Glomerular visceral epithelial cell (primary cell): ENCODE measurements at regions not wholly inside any gene's neighbourhood (a gene's known extent, or its start where the extent isn't known, plus 50 kb on each side); places are given as distances from the start of the nearest gene placed in this dataset.

Experiments used
- DNase-seq: peaks from one replicate; pipeline ENCODE4 v3.0.0-alpha.2; 2016; ENCODE audit errors: extremely low spot score

DNA sequence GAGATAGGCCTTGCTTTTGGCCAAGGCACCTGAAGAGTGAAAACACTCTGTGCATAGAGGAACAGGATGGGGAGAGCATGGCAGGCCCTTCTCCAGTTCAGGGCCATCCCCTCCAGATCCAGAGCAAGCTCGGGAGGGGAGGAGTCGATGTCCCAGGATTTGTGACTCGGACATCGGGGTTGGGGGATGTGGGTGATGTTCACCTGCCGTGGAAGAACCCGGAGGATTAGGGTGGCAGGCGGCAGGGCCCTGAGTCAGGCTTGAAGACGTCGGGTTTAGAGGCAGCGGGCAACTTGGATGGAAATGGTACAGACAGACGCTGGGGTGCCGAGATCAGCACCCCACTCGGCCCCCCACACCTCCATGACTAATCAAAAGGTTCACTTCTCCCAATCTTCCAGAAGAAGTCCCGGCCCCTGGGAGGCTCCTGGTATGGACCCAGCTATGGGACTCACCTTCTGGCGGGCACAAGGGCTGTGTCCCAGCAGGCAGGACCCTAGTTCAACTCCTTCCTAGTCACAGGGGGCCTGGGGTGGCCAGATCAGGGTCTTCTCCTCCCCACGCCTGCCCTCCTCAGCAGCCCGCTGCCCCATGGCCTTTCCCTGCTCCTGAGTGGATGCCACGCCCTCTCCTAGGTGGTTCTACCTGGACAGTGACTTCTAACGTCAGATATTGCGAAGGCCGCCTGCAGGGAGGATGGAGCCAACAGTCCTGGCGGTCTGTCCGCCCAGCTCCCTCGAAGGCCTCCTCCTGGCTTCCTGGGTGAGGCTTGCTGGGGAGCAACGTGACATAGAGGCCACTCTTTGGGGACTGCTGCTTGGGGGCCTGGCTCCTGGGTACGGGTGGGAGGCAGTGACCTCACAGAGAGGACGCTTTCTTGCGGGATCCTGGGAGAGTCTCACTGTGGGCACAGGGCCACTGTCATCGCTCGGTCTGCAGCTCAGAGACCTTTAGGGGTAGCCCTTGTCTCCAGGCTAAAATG is 792.5 kb downstream of the BRD1 start:
- no peak for DNase-seq

DNA sequence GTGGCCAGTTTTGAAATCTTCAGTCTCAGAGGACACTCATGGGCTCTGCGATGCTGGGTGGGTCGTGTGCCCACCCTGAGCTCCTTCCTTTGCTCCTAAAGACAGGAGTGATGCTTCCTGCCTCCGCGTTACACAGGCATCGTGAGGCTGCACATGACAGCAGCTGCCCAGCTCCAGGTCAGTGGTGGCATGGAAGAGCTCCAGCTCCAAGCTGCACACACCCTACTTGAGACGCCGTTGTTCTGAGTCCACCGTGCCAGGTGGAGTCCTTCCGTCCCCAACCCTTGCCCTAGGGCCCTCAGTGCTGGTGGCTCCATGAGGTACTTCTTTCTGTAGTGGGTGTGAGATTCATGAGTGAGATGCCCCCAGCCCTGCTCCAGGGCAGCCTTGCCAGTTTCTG is 794.1 kb downstream of the BRD1 start:
- no peak for DNase-seq

GRCh38 chr22:49032821-49033220 is 794.9 kb downstream of the BRD1 start:
- DNase-seq: no peak

DNA sequence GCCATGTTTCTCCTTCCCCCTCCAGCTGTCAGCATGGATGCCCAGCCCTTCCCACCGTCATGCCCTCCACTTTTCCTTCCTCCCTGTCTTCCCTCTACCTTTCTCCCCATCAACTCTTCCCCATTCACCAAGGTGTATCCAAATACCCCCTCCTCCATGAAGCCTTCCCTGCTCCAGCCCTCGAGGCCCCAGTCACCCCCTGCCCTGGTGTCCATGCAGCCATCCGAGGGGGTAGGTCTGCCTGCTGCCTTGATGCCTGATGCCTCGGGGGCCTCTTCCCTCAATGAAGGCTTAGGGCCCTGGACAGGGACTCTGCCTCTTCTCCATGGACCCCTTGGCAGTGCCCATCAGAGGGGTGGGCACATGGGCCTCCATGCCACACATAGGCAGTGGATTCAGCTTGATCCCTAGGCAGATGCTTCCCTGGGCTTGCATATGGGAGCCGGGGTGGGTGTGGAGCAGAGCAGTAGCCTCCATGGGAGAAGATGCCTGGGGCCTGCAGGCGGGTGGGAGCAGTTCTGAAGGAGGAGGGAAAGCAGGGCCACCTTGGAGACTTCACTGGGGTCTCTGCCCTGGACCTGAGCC is 795.8 kb downstream of the BRD1 start:
- DNase-seq: no peak

- DNase-seq: no peak
These were observed 799.6 kb downstream of the BRD1 start for GRCh38 chr22:49028111-49028510.

DNA sequence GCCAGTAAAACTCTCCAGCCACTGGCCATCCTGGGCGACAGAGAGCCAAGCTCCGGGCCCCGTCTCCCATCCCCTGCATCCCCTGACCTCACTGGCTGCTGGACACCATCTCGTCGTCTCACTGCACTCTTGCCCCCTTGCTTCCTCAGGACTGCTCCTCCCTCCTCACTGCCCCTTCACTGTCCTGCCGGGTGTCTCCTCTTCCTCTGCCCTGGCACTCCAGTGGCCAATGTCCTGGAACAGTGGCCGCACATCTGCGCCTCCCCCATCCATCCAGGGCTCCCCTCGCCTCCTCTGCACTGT is 800.4 kb downstream of the BRD1 start:
- DNase-seq: no peak

DNA sequence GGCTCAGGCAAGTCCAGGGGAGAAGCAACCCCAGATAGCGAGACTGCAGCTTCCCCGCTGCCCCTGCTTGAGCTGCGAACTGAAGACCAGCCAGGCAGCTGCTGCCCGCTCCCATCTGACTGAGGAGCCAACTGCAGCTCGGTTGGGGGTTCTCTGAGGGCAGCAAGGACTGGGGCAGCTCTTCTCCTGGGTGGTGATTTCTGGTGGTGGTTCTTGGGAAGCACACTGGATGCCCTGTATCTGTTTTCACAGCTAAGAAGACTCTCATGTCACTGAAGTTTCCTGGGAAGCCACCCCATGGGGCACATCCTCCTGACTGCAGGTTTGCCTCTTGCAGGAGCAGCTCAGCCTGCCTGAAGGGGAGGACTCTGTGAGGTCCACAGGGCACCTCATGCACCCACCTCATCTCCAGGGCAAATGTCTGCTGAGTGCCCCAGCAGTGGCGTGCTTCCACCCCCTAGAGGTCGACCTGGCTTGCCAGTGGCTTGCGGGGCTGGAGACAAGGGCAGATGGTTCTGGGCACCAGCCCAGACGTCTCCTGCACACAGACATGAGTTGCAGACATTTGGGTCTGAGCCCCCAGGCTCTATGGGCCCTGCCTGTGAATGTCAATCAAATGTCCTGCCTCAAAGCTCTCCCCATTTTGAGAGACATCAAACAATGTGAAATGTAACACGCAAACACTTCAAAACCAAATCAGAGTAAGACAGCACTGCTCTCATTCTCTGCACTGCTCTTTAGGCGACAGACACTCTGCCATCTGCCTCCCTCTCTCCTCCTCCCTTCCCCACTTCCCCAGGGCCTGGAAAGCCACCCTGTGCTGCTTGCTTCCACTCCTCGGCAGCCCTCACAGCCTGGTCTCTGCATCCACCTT is 800.9 kb downstream of the BRD1 start:
- DNase-seq: no peak

GRCh38 chr22:49025791-49026493 is 801.7 kb downstream of the BRD1 start:
- no peak for DNase-seq

DNA sequence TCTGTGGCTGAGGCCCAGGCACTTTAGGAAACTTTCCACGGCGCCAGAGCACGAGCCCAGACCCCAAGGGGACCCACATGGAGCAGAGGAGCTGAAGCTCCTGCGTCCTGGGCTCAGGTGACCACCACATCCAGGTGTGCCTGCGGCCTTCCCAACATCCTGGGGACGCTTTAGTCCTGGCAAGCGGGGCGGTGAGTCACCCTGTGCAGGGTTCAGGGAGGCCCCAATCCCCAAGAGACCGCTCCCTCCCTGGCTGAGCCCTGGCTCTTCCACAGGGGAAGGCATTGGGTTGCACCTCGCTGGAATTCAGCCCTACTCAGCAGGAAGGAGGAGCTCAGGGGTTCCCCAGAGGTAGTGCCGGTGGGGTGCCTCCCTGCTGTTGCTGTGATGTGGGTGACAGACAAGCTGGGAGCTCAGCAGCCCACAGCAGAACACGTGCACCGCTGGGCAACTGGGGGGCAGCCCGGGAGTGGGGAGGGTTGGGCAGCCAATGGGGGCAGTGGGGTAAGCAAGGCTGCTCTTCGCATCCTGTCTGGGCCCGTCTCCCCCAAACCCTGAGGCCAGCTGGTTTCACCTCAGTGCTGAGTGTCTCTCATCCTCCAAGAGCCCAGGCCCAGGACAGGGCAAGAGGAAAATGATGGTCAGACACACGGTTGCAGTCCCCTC is 802.8 kb downstream of the BRD1 start:
- DNase-seq: no peak

DNA sequence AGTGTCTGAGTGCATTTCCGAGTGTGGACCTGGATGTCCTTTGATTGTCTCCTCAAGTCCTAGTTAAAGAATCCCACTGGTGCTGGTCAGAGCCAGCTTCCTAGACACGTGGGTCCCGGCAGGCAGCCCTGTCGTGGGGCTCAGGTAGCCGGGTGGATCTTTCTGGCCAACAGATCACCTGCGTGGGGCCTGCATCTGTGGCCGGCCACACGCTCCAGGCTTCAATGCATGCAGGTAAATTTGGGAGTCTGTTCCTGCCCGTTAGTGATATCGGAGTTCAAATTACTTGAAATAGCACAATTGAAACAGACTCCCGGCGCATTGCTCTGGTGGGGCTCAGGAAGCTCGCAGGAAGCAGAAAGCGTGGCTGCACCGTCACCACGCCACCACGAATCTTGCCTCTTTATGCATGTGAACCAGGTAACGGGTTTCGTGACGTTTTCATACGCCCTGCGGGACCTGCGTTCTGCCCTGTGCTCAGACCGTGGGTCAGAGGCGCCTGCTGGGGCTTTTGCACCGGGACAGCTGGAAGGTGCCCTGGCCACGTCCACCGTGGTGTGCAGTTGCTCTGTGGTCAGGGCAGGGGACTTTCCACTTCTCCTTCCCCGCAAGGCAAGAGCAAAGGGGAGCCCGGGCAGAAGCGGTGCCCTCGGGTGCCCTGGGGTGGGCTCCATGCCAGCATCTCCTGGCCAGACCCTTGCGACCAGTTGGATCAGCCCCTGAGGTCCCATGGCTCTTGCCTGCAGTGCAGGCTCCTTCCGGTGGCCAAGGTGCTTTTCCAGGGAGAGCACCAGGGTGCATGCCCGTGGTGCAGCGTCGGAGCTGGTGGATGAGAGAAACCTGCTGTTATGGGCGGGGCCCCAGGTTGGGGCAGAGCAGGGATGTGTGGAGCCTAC is 803.5 kb downstream of the BRD1 start:
- no peak for DNase-seq

DNA sequence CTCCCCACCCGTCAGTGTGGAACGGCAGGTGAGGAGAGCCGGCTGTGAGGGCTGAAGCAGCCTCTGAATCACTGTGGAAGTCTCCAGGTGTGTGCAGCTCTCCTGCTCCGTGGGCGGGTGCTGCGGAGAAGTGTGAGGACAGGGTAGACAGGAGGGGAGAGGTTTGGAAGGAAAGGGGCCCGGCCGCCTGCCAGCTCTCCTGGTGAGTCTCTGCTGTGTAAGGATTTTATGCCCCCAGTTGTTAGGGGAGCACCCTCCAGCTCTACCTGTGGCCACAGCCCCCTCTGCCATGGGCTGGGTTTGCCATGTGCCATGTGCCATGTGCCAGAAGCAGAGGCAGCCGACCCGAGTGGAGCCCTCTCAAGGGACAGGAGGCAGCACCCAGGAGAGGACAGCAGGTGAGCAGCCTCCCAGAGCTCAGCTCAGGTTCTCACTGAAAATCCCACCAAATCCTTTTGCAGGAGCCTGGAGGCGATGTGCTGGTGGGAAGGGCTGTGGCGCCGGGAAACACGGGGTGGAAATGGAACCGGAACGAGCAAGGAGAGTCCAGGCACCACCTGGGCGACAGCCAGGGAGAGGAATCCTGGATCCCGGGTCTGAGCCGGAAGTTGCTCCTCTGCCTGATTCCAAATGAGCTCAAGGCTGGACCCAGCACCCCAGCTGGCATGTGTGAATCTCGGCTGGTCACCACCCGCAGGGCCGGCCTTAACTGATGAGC is 804.4 kb downstream of the BRD1 start:
- no peak for DNase-seq

GRCh38 chr22:49022816-49023160 is 804.9 kb downstream of the BRD1 start:
- DNase-seq: no peak

DNA sequence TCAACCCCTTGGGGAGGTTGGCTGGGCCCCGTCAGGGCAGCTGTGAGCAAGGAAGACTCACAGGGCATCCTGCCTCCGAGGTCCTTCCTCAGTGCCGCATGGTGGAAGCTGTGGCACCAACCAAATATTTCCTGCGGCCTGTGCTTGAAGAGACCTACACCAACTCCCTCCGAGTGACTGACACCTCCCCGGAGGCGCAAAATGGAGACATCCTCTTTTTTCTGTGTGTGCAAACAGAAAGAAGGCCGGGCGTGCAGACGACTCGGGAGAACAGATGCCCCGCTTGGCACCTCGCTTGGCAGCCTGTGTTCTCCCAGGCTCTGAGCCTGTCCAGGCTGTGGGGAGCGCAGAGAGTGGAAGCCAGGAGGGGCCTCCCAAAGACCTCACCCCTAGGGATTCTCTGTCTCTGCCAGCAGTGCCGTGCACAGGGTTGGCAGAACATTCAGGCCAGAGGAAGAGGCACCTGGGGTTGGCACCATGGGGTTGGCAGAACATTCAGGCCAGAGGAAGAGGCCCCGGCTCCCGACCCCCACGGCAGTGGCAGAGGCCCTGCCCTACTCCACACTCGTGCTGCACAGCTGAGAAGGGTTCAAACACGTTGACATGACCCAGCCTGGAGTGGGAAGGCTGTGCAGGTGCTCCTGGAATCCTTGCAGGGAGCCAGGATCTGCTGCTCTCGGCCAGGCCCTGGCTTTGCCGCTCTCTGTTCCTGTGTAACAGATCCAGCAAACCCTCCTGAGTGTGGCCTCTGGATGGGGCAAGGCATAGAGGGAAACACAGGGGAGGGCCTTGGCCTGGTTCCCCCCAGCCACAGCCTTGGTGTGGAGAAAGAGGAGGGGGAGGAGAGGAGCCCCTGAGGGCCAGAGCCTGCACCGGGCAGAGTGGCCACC is 805.5 kb downstream of the BRD1 start:
- DNase-seq: no peak

DNA sequence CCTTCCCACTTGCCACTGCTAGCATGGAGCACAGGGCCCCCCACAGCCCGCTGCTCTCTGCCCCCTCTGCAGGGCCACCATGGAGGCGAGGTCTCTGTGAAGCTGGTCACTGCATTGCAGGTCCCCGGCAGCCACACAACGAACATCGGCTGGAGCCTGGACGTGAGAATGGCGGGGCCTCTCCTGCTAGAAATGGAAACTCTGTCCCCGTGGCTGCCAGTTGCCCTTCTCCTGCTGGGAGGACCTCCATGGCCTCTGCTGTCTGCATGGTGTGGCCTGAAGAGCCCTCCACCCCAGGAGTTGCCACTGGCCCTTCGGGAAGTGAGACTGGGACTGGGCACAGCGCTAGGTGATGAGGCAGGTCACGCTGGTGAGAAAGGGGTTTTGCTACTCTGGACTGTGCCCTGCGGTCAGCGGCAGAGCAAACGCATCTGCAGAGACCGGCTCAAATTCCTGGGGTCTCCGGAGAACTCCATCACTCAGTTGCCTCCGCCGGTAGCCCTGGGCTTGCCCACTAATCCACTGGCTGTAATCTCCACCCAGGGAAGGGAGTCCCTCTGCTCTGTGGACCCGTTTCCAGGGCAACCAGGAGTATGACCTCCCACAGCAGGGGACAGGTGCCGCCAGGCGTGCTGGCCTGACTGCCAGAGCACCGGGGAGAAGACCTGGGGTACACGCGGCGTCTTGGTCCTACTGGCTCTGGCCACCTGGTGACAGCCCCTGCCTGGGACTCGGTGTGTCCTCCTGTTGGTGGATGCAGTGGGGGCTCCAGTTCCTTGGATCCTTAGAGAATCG is 806.3 kb downstream of the BRD1 start:
- no peak for DNase-seq

- no peak for DNase-seq
These were observed 807.6 kb downstream of the BRD1 start for GRCh38 chr22:49019737-49020713.

DNA sequence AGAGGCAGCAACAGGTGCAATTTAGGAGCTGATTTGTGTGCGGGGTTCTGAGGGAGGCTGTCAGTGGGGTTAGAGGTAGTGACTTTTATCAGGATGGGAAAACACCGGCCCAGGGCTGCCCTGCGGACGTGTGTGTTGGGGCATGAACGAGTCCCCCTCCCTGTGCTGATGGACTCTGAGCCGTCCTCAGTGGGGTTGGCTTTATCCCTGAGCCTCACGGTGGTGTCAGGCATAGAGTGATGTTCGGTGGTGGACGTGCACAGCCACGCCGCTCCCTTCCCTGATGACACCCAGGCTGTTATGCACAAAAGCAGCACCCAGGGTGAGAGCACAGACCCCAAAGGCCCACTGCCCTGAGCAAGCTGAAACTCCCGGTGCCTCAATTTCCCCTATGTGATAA is 809.1 kb downstream of the BRD1 start:
- DNase-seq: no peak
